GM12872 (cell line): ENCODE measurements at regions not wholly inside any gene's neighbourhood (a gene's known extent, or its start where the extent isn't known, plus 50 kb on each side); places are given as distances from the start of the nearest gene placed in this dataset.
A peak's percentile ranks its signal among the peaks of the same experiment; 100 is the strongest.

ENCODE experiments used
- TF ChIP-seq, protein P1 (sequence below): IDR thresholded peaks from 3 replicates; pipeline ENCODE4 v1.5.1; 2011; ENCODE audit warnings: low read depth, mild to moderate bottlenecking, low read length, moderate library complexity; ENCODE audit not compliant: insufficient read depth

DNA sequence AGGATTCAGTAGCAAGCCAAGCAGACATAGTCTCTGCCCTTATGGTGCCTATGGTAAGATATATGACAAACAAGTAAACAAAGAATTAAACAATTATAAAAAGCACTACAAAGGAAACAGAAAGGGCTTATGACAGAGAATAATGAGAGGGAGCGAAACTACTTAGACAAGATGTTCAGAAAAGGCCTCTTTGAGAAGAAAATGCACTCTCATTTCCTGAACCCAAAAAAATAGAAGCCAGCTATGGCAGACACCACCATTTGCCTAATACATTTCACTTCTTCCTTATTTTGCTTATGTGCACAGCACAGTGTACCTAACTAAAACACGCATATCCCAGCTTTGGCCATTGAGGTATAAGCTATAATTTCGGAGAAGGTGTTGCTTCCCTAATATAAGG, 465.5 kb upstream of the PPP2R3A start:
- TF ChIP-seq, protein P1, sequence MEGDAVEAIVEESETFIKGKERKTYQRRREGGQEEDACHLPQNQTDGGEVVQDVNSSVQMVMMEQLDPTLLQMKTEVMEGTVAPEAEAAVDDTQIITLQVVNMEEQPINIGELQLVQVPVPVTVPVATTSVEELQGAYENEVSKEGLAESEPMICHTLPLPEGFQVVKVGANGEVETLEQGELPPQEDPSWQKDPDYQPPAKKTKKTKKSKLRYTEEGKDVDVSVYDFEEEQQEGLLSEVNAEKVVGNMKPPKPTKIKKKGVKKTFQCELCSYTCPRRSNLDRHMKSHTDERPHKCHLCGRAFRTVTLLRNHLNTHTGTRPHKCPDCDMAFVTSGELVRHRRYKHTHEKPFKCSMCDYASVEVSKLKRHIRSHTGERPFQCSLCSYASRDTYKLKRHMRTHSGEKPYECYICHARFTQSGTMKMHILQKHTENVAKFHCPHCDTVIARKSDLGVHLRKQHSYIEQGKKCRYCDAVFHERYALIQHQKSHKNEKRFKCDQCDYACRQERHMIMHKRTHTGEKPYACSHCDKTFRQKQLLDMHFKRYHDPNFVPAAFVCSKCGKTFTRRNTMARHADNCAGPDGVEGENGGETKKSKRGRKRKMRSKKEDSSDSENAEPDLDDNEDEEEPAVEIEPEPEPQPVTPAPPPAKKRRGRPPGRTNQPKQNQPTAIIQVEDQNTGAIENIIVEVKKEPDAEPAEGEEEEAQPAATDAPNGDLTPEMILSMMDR = no peak

DNA sequence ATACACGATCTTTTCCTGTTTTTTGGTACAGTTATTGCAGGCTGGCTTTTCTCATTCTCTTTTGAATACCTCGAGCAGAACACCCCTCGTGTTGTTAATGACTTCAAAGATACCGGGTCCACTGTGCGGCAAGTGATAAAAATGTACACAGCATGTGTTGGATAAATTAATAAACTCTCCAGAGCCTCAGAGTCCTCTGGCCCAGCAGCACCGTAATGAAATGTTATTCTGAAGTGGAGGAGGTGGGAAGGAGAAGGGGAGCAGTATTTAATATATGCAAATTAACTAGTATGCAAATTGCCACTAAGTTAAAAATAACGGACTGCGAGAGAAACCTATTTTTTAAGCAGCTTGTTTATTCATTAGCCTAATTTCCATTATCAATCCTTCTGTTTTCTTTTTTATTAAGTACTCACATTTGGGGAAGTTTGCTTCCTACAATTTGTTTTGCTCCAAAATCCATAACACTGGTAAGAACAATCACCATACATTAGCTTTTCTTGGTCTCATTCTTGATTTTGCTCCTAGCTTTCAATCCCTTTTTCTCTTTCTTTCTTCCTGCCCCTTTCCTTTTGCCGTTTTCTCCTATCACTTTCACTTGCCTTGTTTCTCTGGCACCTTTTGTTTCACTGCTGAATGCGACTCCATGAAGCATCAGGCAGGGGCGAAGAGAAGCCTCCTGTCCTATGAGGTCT, 462.3 kb upstream of the PPP2R3A start:
- TF ChIP-seq, protein P1 = no peak

DNA sequence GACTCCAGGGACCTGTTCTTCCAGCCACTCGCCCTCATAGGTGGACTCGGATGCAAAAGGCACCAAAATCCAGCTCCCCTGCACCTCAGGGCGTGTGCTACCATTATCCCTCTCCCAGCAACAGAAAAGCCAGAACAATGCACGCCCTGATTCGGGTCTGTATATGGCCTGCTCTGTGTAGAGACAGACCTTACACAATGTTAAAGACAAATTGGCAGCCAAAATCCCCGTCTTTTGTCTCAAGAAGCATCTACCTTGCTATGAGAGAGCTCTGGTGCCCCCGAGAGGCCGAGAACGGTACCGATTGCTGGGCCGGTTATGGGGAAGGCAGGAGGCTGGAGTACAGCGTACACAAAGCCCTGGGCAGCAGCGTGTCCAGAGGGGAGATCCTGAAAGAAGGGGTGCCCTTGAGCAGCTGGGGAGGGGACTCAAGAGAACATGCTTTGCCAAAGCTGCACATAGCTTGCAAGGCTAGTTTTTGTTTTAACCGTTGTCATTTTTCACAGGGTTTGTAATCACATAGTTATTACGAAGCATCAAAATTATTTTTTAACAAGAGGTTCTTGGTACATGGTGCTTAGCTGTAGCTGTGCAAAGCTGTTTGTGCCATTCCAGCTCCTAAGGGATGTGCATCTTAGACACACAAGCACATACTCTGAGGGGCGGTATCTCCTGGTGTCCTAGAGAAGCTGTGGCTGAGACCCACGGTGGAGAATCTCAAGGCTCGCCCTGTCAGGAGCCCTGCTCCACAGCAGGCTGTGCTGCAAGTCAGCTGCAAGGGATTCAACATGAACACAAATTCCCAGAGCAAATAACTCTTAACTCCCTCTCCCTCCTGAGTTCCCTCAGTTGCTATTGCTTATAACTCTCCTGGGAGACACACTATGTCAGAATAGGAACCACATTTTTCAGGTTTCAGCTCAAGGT, 461.5 kb upstream of the PPP2R3A start:
- TF ChIP-seq, protein P1 = peak; percentile 79

DNA sequence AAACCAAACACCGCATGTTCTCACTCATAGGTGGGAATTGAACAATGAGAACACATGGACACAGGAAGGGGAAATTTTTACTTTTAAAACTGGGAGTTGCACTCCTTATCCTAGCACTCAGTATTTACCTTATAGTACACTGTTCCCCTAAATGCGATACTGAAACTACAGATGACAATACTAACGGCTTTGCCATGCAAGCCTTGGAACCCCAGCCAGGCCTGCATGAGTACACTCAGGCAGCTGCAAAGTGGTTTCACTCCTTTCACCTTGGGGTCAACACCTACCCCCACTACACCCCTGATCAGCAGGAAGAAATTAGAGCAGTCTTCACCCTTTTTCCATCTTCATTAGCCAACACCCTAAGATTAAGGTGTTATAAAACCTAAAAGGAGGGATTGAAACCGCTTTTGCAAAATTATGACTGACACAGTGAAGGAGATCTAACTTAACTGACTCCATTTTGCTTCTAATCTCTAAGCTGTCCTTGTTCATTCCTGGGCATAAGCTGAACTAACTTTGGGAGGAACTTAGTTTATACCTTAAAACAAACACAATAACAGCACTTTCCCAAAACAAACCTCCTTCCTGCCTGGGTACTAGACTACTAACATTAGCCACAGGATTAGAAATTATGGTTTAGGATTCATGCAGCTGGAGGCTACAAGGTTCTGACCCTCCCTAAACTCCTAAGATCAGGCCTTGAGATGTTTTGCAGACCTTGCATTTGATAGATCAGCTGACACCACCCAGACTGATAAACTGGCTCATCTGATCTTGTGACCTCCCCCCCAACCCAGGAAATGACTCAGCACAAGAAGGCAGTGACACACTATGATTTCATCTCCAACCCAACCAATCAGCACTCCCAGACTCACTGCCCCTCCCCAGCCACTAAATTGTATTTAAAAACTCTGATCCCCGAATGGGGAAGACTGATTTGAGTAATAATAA, 452.1 kb upstream of the PPP2R3A start:
- TF ChIP-seq, protein P1 = no peak

DNA sequence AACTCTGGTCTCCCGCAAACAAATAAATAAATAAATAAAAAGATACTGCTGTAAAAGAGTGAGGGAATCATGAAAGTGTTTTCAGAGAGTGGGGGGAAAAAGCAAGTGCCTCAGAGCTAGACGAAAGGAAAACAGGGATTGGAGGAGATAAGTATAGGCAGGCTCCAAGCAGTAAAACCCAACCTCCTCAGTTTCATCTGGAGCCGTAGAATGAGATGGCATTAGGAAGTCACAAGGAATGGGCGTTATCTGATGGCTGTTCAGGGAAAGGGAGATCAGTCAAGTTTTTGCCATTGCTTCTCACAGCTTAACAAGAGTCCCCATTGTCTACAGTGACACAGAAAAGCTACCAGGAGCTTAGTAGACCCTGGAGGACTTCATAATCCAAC, 451.5 kb upstream of the PPP2R3A start:
- TF ChIP-seq, protein P1 = no peak

DNA sequence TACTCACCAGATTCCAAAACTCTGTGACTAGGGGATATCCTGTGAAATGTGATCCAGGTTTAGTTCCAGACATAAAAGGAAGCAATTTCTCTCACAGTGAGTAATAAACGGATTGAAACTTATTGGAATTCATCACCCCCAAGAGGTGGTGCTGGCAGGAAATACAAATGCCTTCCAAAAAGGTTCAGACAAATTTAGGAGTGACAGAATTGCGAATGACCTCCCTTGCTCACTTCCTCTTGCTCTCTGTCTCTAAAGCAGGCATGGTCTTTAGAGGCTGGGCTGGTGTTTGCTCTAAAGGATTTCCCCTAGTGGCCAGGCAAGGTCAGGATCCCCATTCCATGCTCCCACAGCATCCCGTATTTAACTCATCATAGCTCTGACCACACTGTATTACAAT, 449.4 kb upstream of the PPP2R3A start:
- TF ChIP-seq, protein P1 = peak; percentile 21; the same call in 1 of the 3 replicates

DNA sequence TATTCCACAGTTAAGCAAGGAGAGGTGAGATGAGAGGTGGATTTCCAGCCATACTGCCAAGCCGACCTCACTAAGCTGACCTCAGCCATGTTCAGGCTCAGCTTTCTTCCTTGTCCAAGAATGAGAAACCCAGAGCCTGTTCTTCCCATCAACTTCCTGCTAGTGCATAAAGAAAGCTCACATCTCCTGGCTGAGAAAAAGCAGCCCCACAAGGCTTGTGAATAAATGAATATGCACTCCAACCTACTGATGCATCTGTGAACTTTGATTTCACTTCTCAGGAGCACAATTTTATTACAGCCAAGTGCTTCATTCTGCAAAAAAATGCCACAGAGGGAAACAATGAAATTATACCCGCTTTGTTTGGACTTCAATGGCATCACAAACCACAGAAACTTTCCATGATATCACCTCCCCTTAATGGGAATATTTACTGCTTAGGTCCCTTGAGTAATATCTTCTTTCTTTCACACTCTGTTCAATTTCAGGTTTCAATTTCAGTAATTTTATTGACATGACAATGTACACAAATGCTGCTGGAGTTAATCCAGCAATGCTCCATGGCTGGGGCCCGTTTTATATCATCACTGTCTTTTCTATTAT, 437.0 kb upstream of the PPP2R3A start:
- TF ChIP-seq, protein P1 = no peak
